Inferior parietal cortex (tissue), 1 donor: ENCODE measurements at regions not wholly inside any gene's neighbourhood (a gene's known extent, or its start where the extent isn't known, plus 50 kb on each side); places are given as distances from the start of the nearest gene placed in this dataset.

Source experiments
- DNase-seq: peaks from one replicate; pipeline ENCODE4 v3.0.0-alpha.2; 2016; ENCODE audit errors: extremely low spot score

- no peak for DNase-seq
These were observed 394.2 kb downstream of the NUAK1 start for GRCh38 chr12:105744371-105745058.

GRCh38 chr12:105745811-105746210, 392.9 kb downstream of the NUAK1 start:
- no peak for DNase-seq

- DNase-seq, result peak; percentile 70
These were observed 389.8 kb downstream of the NUAK1 start for GRCh38 chr12:105748806-105749600.

GRCh38 chr12:105750096-105750495, 388.7 kb downstream of the NUAK1 start:
- DNase-seq, result no peak

GRCh38 chr12:105754313-105754712, 384.4 kb downstream of the NUAK1 start:
- no peak for DNase-seq

- no peak for DNase-seq
These were observed 381.8 kb downstream of the NUAK1 start for GRCh38 chr12:105756961-105757360.

- no peak for DNase-seq
These were observed 379.6 kb downstream of the NUAK1 start for GRCh38 chr12:105759149-105759548.

GRCh38 chr12:105761075-105761474, 377.7 kb downstream of the NUAK1 start:
- no peak for DNase-seq

- DNase-seq, result no peak
These were observed 374.4 kb downstream of the NUAK1 start for GRCh38 chr12:105764216-105764835.

GRCh38 chr12:105765053-105766014, 373.4 kb downstream of the NUAK1 start:
- DNase-seq, result no peak

GRCh38 chr12:105766029-105766428, 372.7 kb downstream of the NUAK1 start:
- no peak for DNase-seq

GRCh38 chr12:105769486-105769885, 369.3 kb downstream of the NUAK1 start:
- no peak for DNase-seq

GRCh38 chr12:105773471-105773870, 365.3 kb downstream of the NUAK1 start:
- peak; percentile 19 for DNase-seq

- DNase-seq, result no peak
These were observed 364.7 kb downstream of the NUAK1 start for GRCh38 chr12:105774037-105774436.

- DNase-seq, result no peak
These were observed 363.4 kb downstream of the NUAK1 start for GRCh38 chr12:105775343-105775742.

GRCh38 chr12:105783983-105784947, 354.5 kb downstream of the NUAK1 start:
- peak; percentile 11 for DNase-seq

- DNase-seq, result no peak
These were observed 345.3 kb downstream of the NUAK1 start for GRCh38 chr12:105793421-105793820.

GRCh38 chr12:105798256-105798845, 340.4 kb downstream of the NUAK1 start:
- DNase-seq, result no peak

- DNase-seq, result no peak
These were observed 339.7 kb downstream of the NUAK1 start for GRCh38 chr12:105799103-105799502.

- DNase-seq, result no peak
These were observed 337.4 kb downstream of the NUAK1 start for GRCh38 chr12:105801351-105801750.
